HL-60/S4 treated with retinoic acid at 250 ng/mL for 4 days and 3 days (cell line): ENCODE measurements at regions not wholly inside any gene's neighbourhood (a gene's known extent, or its start where the extent isn't known, plus 50 kb on each side); places are given as distances from the start of the nearest gene placed in this dataset.
"Not testable (repeated sequence)": the region's sequence is repeated elsewhere in the genome, so short reads cannot be mapped to it uniquely, and the experiment has no call there.

ENCODE experiments used
- in situ Hi-C: fragments of 300-500 bp; cut with MboI; formaldehyde crosslinking; loops from 2 replicates; pipeline ENCODE4 v1.7.0; 2022; ENCODE audit warnings: low sequenced_read_pairs

DNA sequence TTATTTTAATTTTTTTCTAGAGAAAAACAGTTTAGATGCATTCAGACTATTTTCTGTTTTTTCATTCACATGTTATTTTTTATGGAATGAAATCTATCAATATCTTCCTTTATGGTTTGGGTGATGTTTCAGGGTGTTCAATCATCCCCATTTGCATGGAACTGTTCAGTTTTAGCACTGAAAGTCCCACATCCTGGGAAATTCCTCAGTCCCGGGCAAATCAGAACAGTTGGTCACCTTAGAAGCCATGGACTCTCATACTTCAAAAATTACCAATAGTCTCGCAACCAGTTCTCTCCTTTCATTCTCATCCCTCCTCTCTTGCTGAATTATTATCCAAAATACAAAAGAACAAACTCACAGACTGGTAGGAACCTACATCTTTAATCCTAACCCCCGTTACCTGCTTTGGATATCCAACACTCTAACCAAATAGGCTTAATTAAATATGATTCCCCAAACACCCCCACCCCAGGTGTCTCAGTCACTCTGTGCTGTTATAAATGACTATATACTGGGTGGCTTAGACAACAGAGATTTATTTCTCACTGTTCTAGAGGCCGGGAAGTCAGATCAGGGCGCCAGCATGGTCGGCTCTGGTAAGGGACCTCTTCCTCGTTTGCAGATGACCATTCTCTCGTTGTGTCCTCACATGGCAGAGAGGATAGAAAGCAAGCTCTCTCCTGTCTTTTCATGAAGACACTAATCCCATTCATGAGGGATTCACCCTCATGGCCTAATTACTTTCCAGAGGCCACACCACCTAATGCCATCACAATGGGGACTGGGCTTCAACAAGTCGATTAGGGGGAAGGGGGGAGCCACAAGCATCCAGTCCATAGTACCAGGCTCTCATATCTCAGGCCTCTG lies 57.7 kb upstream of the SLC1A4 start:
- in situ Hi-C loops: no loop called here

DNA sequence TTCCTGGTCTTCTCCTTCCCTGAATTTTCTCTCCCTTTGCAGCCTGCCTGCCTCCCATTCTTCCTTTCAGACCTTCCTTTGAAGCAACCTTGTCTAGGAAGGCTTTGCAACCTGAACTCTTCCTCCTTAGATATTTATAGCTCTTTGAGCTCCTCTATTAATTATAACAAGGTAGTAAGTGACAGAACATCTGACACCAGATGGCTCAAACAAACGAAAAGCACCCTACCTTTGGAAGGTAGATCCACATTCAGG lies 57.2 kb upstream of the SLC1A4 start:
- in situ Hi-C loops: no loop called here

DNA sequence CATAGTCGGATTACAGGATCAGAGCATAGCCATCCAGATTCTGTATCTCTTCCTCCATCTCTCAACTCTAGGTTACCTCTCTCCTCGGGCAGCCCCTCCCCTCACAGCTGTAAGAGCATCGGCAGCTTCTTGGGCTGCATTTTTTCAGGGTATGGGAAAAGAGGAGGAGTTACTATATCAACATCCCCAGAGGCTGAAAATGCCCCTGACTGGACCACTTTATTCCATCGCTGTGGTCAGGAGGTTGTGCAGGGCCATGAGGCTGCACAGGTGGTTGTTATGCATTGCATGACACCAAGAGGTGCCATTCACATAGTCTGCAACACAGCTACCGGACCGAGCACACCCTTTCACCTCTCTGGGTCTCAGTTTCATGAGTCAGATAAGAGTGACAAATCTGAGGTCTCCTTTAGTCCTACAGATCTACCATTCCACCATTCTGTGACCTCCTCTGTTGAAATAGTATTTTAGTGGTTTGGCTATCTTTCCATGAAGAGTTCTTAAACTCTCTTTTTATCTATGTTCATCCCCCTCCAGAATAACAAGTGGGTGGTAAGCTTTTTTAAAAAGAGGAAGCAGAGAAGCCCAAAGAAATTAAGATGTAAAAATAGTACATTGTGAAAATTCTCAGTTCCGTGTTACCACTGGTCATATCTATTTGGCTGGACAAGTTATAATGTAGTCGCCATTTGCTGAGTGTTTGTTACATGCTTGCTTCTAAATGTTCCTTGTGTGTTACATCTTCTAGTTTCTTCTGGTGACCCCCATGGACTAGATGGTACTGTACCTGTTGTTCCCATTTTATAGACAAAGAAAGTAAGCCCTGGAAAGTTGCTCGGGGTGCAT lies 56.6 kb upstream of the SLC1A4 start:
- in situ Hi-C loops: no loop called here

DNA sequence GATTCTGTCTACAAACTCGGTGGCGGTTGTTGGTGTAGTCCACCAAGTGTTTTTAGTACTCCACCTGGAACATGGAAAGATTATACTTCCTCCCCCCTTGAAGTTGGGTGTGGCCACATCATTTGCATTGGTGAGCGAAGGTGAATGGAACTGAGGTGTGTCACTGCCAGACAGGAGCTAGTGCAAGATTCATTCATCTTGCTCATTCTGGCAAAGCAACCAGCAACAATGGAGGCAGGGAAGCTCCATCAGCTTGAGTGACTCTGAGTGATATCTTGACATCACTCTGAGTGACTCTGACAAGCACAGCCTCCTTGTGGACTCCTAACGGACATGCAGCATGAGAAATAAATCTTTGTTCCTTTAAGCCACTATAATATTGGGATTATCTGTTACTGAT lies 54.7 kb upstream of the SLC1A4 start:
- in situ Hi-C loops: no loop called here

DNA sequence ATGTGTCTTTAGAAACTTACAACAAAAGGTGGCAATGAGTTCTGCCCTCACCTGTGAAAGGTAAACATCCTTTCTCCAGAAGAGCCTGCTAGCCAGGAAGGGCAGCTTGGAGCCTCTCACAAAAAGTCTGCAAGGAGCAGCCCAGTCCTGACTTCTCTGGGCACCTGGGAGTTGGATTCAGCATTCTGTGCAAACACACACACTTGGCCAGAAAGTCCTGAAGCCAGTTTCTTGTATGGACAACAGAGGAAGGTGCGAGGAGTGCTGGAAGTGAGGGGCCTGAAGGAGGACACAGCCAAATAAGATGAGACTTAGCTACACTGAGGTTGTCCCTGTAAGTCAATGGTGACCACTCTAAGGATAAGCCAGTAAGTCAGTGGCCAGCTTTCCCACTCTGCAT lies 52.4 kb upstream of the SLC1A4 start:
- in situ Hi-C loops: no loop called here

DNA sequence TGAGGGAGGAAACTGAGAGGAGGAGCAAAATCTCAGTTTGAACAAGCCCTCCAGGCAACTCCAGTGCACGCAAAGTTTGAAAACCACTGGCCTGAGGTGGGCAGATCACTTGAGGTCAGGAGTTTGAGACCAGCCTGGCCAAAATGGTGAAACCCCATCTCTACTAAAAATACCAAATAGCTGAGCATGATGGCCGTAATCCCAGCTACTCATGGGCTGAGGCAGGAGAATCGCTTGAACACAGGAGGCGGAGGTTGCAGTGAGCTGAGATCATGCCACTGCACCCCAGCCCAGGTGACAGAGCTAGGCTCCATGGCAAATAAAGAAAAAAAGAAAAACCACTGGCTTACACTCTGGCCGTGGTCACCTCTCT lies 51.9 kb upstream of the SLC1A4 start:
- in situ Hi-C loops: not testable (repeated sequence)

DNA sequence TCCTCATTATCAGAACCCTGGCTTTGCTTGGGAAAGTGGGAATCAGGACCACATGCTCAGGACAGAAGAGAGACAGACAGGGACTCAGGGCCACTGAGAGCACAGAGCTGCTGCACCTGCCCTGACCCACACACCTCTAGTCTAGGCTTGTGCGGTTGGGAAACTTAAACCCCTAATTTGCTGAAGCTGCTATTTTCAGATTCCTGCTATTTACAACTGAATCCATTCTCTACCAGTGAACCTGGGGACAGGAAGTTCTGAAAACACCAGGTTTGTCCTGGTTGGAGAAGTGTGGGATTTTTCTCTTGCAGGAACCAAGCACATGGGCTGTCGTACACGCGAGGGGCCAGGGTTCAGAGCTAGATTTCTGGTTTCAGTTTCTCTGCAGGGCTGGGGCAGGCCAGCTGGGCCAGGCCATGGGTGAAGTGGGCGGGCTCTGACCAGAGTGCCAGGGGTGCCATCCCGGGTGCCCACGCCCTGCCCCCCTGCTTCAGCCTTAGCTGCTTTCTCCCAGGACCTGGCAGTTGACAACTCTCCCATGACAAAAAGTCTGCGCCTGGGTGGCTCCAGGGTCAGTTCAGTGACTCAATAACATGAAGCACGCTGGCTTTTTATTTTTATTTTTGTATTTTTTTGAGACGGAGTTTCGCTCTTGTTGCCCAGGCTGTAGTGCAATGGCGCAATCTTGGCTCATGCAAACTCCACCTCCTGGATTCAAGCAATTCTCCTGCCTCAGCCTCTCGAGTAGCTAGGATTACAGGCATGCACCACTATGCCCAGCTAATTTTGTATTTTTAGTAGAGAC lies 51.3 kb upstream of the SLC1A4 start:
- in situ Hi-C loops: no loop called here

DNA sequence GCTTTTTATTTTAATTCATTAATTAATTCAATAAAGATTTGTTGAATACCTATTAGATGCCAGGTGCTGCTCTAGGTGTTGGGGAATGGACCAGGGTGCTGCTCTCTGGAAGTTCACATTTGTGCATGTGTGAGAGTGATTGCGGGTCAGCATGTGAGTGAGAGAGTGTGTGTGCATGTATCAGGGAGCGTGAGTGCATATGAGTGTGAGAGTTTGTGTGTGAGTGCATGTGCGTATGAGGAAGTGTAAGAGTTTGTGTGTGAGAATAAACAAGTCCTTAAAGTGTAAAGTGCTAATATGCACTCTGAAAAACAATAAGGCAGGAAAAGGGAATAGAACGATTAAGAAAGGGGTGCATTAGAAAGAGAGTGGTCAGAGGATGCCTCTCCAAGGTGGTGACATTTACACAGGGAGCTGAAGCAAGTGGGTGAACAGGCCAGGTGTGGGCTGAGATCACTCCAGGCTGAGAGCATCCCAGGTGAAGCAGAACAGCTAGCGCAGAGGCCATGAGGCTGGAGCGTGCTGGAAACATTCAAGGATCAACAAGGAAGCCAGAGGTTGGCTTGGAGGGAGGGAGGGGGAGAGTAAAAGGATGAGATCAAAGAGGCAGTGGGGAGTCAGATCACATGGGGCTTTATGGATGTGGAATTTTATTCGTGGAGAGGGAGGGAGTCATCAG lies 50.5 kb upstream of the SLC1A4 start:
- in situ Hi-C loops: no loop called here

DNA sequence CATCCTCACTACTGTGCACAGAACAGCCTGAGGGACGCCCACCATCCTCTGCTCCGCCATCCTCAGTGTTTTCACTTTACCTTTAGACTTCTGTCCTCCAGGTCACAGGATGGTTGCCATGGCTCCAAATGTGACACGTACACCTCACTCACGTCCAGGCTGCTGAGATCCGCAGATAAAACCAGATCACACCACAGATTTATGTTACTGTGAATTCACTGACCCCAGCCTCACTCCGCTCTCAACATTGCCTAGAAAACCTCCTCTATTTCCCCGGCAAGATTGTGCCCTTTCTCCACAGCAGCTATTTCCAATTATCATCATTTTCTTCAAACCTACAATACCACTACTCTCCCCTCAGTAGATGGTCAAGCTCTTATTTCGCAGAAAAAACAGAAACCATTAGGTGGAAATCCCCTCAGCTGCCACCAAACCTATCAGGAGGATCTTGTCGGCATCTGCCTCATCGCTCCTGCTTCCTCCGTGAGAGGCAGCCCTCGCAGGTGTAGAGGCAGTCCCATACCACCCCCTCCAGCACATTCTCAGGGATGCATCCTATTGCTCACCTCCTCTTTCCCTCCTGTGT lies 49.8 kb upstream of the SLC1A4 start:
- in situ Hi-C loops: no loop called here
